Ishikawa (cell line): ENCODE measurements at regions not wholly inside any gene's neighbourhood (a gene's known extent, or its start where the extent isn't known, plus 50 kb on each side); places are given as distances from the start of the nearest gene placed in this dataset.

ENCODE experiments used
- CEBPB ChIP-seq: IDR thresholded peaks from 2 replicates; pipeline ENCODE4 v1.6.1; 2012
- CREB1 ChIP-seq: IDR thresholded peaks from 2 replicates; pipeline ENCODE4 v1.6.1; 2012; ENCODE audit warnings: low read depth
- EGR1 ChIP-seq: IDR thresholded peaks from 2 replicates; pipeline ENCODE4 v1.6.1; 2012
- EP300 ChIP-seq: IDR thresholded peaks from 2 replicates; pipeline ENCODE4 v1.6.1; 2012; ENCODE audit warnings: borderline replicate concordance
- FOXM1 ChIP-seq: IDR thresholded peaks from 2 replicates; pipeline ENCODE4 v1.6.1; 2012; ENCODE audit warnings: low read depth, borderline replicate concordance
- MAX ChIP-seq: IDR thresholded peaks from 2 replicates; pipeline ENCODE4 v1.6.1; 2012
- NFIC ChIP-seq: IDR thresholded peaks from 2 replicates; pipeline ENCODE4 v1.6.1; 2012
- RAD21 ChIP-seq: IDR thresholded peaks from 2 replicates; pipeline ENCODE4 v1.6.1; 2012; ENCODE audit warnings: low read depth
- TAF1 ChIP-seq: IDR thresholded peaks from 2 replicates; pipeline ENCODE4 v1.6.1; 2012; ENCODE audit warnings: low read depth, mild to moderate bottlenecking
- TCF12 ChIP-seq: IDR thresholded peaks from 2 replicates; pipeline ENCODE4 v1.6.1; 2012; ENCODE audit warnings: low read depth
- TEAD4 ChIP-seq: IDR thresholded peaks from 2 replicates; pipeline ENCODE4 v1.6.1; 2012
- YY1 ChIP-seq: IDR thresholded peaks from 2 replicates; pipeline ENCODE4 v1.6.1; 2012; ENCODE audit warnings: low read depth
- ZBTB7A ChIP-seq: IDR thresholded peaks from 2 replicates; pipeline ENCODE4 v1.6.1; 2012; ENCODE audit warnings: low read depth
- TF ChIP-seq, protein P1 (sequence below): IDR thresholded peaks from 2 replicates; pipeline ENCODE4 v1.6.1; 2012; ENCODE audit warnings: low read depth, mild to moderate bottlenecking
- TF ChIP-seq, protein P2 (sequence below): IDR thresholded peaks from 2 replicates; pipeline ENCODE4 v1.6.1; 2012

DNA sequence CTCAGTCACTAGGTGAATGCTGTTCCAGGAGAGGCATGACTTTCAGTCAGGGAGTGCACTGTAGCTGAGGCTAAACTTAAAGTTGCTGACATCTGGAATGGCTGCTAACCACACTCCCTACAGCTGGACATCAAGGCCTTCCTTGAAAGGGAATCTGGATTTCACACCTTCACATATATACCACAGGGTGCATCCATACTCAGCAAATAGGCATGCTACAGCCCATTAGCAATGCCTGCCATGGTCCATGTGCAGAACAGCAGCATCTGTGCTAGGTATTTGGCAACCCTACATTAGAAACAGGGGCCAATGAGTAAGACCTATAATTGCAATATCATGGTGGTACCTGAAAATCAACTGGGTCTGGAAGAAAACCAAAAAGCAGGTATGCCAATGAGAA lies 74.8 kb downstream of the SNTN start:
- TF ChIP-seq EGR1 (no peak), CREB1 (no peak), RAD21 (no peak), TEAD4 (no peak), CEBPB (no peak), NFIC (no peak), ZBTB7A (no peak), TAF1 (no peak), EP300 (no peak)
- TF ChIP-seq, protein P1, sequence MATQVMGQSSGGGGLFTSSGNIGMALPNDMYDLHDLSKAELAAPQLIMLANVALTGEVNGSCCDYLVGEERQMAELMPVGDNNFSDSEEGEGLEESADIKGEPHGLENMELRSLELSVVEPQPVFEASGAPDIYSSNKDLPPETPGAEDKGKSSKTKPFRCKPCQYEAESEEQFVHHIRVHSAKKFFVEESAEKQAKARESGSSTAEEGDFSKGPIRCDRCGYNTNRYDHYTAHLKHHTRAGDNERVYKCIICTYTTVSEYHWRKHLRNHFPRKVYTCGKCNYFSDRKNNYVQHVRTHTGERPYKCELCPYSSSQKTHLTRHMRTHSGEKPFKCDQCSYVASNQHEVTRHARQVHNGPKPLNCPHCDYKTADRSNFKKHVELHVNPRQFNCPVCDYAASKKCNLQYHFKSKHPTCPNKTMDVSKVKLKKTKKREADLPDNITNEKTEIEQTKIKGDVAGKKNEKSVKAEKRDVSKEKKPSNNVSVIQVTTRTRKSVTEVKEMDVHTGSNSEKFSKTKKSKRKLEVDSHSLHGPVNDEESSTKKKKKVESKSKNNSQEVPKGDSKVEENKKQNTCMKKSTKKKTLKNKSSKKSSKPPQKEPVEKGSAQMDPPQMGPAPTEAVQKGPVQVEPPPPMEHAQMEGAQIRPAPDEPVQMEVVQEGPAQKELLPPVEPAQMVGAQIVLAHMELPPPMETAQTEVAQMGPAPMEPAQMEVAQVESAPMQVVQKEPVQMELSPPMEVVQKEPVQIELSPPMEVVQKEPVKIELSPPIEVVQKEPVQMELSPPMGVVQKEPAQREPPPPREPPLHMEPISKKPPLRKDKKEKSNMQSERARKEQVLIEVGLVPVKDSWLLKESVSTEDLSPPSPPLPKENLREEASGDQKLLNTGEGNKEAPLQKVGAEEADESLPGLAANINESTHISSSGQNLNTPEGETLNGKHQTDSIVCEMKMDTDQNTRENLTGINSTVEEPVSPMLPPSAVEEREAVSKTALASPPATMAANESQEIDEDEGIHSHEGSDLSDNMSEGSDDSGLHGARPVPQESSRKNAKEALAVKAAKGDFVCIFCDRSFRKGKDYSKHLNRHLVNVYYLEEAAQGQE, result no peak

GRCh38 chr3:63731866-63732265 lies 79.4 kb downstream of the SNTN start:
- TF ChIP-seq CREB1 (no peak), RAD21 (no peak), TEAD4 (no peak), ZBTB7A (no peak), NFIC (no peak), EP300 (no peak)
- TF ChIP-seq, protein P2, sequence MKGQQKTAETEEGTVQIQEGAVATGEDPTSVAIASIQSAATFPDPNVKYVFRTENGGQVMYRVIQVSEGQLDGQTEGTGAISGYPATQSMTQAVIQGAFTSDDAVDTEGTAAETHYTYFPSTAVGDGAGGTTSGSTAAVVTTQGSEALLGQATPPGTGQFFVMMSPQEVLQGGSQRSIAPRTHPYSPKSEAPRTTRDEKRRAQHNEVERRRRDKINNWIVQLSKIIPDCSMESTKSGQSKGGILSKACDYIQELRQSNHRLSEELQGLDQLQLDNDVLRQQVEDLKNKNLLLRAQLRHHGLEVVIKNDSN, result no peak
- TF ChIP-seq, protein P1, result no peak

DNA sequence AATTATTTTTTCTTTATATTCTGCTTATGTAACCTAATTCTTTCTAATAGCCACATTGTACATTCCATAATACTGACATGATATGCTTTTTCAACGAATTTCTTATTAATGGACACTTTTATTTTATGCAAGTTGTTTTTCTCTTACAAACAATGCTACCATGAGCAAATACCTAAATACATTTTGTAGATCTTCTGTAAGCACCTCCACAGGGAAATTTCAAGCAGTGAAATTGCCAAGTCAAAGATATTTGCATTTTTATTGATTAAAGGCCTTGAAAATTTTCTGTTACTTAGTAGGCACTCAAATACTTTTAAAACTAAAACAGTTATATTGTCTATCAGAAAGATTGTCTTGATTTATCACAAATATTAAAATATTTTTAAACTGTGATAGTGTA lies 79.6 kb upstream of the C3orf49 start:
- TF ChIP-seq TCF12 (no peak), EP300 (no peak), EGR1 (no peak), CEBPB (no peak), NFIC (no peak), FOXM1 (no peak), MAX (no peak), RAD21 (no peak), TEAD4 (no peak), YY1 (no peak)
- TF ChIP-seq, protein P1, result no peak
- TF ChIP-seq, protein P2, result no peak

- TF ChIP-seq, protein P2, result no peak
- TF ChIP-seq, protein P1, result no peak
- TF ChIP-seq TAF1 (no peak), YY1 (no peak), NFIC (no peak), EGR1 (no peak), MAX (no peak), RAD21 (no peak), TCF12 (no peak), CEBPB (no peak), EP300 (no peak), FOXM1 (no peak), CREB1 (no peak), TEAD4 (no peak), ZBTB7A (no peak)
Measured at GRCh38 chr3:63740116-63740515, 79.0 kb upstream of the C3orf49 start.
